Ureter (tissue), 1 donor: ENCODE measurements at regions not wholly inside any gene's neighbourhood (a gene's known extent, or its start where the extent isn't known, plus 50 kb on each side); places are given as distances from the start of the nearest gene placed in this dataset.

Experiments
- DNase-seq: peaks from one replicate; pipeline ENCODE4 v3.0.0-alpha.2; 2020; ENCODE audit warnings: low spot score
- donor health status: DM: yes; HTN: yes; CAD: no.

DNA sequence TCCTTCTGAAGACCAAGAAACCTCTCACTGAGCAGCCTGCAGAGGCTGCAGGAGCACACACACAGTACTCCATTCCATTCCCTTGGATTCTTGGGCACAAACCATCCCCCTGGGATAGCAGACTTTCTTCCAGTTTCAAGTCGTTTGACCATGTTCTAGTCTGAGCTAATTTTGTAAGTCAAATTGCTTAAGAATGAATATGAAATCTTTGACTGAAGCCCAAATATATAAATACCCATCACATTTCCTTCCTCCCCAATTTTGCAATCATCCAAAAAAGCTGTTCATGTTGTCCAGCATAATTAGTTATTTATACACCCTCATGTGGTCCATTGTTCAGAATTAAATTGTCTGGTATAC lies 231.2 kb upstream of the TPRG1 start:
- no peak for DNase-seq

DNA sequence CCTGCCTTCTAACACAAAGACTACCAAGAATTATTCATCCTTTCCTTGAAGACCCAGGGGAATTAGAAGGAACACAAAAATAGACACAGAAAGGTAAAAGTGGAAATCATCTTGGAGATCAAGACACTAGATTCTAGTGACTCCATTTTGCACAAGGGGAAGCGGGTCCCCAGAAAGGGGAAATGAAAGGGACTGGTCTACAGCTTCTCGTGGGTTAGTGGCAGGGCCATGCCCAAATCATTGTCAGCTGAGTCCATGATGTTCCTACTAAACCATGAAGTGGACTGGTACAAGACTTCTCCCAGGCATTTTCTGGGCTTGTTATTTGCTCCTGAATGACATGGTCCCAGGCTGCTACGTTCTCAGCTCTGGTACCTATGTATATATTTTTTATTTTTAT lies 230.7 kb upstream of the TPRG1 start:
- DNase-seq: no peak

DNA sequence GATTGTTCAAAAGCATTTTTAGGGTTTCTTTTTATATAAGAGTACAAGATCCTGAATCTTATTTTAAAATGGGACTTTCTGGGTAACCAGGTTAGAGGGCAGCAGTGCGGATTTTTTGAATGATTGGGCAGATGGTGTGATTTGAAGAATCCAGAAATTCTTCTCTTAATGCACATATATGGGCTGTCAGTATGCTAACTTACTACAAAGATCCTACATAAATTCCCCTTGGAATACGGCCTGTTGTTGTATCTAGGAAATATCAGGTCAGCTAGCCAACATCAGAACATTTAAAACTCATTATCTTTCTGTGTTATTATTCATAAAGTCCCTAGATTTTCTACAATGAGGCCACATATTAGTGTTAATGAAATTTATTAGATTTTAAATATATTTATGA lies 229.6 kb upstream of the TPRG1 start:
- DNase-seq: no peak

DNA sequence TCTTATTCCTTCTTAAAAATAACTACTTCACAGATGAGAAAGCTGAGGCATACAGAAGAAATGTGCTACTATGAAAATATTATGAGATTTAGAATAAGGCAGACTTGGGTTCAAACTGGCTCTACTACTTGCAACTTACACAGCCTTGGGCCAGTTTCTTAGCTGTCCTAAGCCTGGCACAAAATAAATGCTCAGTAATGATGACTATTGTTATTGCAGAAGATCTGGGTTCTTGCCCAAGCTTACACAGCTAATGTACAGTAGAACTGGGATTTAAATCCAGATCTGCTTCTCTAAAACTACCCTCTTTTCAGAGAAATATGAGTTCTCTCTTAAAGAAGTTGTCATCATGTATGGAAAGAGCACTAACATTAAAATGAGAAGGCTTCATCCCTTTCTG lies 228.2 kb upstream of the TPRG1 start:
- DNase-seq: no peak

DNA sequence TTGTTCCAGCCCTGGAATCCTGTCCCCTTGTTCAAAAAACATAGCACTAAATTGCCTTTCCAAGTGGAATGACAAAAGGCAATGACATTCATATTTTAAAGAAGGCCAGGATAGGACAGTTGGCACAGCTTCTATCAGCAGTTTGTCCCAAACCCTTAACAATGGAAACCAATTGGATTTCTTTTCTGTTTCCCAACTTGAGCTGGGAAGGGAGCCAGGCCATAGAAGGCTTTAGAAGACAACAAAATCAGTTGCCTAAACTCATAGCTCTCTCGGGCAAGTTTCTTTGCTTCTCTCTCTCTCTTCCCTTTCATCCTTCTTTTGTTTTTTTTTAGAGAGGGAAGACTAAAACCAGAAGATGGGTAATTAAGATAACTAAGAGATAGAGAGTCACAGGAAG lies 227.7 kb upstream of the TPRG1 start:
- DNase-seq: no peak

DNA sequence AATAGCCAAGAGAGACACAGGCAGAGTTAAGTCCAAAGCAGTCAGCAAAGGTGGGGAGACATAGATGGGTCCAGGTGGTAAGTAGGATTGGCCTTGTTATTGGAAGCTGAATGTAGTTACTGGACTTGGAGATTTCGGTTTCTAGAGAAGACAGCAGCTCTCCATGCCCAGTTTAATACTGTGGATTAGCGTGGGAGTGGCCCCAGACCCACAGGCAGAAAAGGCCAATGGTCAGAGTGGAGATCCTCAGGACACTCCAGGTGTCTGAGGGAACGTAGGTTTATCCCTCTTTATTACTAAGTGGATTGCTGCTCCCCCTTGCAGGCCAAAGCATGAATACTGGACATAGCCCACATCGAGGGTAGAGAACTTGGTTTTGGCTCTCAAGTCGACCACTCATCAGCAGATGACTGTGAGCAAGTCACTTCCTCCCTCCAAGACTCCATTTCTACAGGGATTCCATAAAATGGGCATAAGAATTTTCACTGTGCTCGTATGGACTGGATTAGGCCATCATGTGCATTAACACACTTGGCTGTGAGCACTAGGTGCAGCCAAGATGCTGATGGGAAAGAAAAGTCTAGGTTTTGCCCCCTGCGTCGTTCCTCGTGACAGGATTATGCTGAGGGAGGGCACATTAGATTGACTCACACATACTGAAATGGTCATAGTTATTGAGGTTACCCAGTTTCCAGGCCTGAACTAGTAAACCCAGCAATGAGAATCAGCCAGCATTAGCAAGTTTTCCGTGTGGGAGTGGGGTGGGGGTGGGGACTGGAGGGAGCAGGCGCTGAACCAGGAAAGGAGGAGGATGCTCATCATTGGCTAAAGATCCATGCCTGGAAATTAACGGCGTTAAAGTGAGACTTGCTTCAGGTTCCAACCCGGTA lies 225.2 kb upstream of the TPRG1 start:
- no peak for DNase-seq

DNA sequence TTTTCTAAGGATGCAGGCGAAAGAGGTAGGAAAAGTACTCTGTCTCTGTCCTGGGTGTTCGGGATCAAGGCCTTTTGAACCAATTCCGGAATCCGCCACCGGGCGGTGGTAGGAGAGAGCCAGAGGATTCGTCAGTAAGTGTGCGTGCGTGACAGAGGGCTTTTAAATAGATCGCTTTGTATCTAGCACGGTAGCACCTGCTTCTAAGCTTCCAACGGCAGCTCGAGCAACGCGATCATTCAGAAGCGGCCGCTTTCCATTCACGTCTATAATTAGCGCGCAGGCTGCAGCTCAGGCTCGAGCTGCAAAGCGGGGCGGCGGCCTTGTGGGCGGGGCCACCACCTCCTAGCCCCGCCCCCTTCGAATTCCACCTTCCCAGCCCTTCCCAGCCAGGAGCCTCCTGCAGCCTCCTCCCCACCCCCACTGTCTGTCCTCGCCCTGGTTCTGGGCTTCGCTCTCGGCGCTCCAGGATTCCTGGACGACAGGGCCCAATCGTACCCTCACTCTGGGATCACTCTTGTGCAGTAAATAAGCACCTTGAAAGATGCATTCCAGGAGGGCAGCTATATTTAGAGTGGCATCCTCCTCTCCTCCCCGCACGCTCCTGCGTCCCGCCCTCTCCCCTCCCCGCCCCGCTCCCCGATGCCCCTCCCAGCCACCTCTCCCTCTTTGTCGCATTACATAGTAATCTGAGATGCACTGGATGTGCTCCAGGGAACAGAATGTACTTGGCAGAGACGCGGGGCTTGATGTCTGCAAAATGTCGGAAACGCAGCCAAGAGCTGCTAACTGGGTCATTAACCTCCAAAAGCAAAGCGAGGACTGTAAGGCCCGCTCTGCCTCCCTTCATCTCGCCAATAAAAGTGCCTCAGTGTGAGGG lies 224.1 kb upstream of the TPRG1 start:
- DNase-seq: peak; percentile 96

DNA sequence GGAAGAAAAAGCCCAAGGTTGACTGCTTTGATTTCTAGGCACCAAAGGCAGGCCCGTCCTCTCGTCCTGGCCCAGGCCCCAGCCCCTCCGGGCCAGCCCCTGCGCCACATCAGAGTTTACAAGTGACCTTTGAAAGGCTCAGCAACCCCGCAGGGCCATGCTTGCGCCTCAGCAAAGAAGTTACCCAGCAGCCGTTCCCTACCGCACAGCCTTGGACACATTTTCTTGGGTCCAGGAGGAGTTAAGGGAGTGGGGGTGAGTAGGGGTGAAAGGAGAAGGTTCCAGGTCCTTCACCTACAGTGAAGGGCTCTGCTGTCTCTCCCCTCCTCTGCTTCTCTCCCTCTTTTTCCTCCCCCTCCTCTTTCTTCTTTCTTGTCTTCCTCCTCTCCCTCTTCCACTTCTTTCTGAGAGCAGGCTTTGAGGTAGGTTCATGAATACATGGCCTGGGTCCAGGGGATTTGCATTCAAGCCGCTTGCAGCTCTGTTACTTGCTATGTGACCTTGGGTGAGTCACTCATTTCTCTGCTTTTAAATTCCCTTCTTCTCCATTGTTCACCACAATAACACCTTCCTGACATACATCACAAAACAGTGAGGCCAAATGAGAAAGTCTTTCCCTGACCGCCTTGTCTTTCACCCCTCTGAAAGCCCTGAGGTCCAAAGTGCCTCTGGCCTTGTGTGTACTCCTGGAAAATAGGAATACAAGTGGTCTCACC lies 223.3 kb upstream of the TPRG1 start:
- DNase-seq: no peak

DNA sequence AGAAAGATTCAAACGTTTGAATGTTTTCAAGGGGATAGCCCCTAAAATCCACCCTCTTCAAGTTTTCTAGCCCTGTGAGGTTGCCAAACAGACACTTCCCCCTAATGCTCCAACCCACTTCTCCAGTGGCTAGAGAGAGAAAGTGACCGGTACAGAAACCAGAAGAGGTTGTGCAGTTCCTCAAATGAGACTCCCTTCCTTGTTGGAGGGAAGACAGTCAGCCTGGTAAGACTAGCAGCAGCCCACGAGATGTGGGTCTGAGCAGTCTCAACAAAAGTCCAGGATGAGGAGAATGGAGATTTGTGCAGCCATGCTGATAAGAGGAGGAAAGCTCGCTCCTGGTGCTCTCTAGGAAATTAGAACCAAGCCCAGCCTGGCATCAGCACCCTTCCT lies 222.8 kb upstream of the TPRG1 start:
- DNase-seq: no peak

DNA sequence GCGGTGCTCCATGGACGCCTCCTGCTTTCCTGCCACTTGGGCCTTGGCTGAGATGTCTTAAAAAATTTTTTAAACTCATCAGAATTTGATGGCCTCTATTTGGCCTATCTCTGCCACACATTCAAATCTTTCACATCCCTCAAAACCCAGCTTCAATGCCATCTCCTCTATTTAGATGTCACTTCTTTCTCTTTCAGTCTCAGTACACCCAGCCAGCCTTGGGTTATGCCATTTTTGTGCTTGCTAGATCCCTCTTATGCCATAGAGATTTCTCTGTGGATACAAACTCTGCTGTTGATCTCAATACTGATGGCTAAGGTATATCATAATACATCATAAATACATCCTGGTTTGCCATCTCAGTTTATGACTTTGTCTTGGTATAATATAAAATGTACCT lies 222.3 kb upstream of the TPRG1 start:
- DNase-seq: no peak

DNA sequence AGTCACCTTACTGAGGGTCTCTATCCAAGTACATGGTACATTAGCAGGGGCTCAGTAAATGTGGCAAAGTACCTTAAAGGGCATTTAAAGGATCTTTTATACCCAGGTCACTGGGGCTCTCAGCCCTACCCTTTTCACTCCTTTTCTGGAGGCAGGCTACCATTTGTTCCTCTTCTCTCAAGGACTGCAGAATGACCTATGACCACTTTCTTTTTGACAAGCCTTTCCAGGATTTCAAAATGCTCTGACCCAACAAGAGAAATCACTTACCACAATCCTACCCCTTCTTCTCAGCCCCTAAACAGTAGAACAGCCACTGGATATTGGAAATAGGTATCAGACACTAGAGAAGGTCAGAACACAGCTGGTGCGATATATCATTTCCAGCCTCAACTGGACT lies 221.8 kb upstream of the TPRG1 start:
- no peak for DNase-seq

DNA sequence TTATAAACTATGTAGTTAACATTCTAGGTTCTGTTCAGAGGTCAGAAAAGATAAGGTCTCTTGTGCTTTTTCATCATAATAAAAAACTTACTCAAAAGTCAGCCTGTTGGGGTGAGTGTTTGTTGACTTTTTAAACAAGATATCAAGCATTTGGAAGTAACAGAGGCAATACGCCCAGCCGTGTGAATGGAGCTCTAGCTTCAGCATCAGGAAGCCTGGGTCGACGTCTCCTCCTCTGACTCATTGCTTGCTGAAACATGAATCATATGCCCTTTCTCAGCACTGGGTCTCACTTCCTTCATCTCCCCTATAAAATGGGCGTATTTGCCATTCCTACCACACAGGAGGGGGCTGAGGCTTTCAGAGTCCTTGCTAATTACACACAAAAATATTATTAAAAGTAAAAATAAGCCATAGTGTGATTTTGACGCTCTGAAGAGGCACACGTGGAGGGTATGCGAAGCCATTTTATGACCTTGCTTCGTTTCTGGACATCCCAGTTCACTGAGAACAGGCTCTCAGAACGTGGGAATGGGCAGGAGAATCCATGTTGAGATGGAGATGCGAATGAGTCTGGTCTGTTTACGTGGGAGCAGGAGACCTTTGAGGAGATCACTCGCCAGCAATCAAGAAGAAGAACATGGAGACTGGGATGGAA lies 220.8 kb upstream of the TPRG1 start:
- DNase-seq: peak; percentile 90

DNA sequence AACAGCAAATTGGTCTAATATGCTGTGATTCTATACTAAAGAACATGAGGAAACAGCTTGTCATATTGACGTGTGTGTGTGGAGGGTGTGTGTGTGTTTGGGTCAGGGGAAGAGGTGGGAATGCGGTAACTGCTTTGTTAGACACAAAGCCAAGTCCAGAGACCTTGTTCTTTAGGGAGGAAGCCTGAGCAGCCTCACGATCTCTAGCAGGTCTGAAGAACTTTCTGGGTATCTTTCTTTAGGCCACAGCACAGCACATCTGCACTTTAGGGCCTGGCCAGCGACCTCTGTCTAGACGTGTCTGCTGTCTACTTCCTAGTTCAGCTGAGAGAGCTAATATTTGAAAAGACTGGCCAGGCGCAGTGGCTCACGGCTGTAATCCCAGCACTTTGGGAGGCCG lies 220.0 kb upstream of the TPRG1 start:
- no peak for DNase-seq

DNA sequence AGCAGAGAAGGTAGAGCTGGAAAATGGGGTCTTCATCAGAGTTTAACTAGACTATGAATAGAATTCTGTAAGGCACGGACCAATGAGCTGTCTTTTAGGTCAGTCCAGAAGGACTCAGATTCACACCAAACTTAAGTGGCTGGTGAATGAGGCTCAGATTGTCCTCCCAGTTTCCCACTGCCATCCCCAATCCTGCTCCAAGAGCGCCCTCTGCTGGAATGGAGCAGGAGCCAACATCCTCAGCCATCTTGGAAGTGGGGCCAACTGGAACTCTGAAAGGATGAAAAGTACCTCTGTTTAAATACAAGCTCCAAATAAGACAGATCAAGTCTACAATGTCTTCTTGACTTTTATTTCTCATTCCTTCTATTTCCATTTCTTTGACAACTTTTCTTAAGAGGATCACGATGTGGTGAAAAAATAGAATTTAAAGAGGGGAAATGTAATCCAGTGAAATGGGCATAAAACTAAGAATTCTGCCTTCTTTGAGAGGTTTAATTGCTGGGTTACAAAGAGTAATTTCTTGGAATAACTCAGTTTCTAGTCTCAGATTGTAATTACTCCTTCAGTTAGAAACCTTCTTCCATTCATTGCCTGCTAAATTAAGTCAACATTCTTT lies 217.1 kb upstream of the TPRG1 start:
- peak; percentile 89 for DNase-seq

DNA sequence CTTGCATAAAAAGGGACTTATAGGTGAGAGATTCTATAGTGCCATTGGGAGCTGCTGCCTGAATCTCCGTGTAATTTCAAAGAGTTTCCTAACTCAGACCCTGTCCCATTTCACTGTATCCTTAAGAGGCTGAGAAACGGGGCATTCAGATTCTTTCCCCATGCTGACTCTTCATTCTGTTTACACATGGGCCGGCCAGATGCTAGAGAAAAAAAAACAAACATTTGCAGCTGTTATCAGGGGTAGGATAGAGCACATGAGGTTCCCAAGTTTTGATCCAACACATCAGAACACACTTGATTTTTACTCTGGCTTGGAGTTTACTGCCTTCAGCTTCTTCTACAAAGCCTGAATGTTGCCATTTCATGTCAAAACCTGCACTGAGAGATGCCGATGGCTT lies 215.9 kb upstream of the TPRG1 start:
- DNase-seq: no peak

DNA sequence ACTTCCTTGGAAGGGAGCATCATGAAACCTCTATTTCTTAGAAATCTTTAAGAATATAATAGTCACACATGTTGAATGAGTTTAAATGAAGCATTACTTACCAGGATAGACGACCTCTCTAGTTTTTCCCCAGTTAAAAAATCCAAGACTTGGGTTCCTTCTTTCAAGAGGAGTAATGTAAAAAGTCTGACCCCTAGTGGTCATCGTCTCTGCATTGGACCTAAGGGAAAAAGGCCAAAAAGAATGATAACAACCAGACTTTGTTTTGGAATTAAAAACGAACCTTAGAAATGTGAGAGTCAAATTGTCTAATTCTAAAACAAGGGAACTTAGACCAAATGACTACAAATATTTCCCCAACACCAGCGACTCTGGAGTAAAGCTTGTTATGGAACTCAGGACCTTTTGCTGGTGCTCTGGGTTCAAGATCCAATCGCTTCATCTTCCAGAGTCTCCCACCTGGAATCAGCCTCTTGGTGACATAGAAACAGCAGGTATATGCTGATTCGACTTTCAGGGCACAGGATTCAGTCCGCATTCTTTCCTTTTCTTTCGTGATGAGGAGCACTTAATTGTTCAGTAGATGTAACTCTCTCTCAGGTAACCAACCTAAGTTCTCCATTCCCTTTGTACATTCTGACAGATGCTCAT lies 214.8 kb upstream of the TPRG1 start:
- no peak for DNase-seq

DNA sequence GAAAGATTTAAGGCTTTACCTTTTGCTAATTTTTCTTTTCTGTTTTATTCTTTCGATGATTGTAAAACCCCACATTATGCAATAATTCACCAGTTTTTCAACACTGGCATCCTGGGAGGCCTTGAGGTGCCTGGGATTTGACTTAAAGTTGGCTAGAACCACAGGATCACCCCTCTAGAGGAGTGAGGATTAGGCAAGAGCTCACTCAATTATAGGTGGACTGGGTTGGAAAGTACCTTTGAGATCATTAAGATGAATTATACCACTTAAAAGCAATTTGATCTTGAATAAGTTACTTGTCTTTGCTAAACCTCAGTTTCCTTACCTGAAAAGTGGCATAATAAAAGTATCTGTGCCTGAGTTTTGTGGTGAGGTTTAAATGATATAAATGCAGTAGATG lies 212.8 kb upstream of the TPRG1 start:
- no peak for DNase-seq

DNA sequence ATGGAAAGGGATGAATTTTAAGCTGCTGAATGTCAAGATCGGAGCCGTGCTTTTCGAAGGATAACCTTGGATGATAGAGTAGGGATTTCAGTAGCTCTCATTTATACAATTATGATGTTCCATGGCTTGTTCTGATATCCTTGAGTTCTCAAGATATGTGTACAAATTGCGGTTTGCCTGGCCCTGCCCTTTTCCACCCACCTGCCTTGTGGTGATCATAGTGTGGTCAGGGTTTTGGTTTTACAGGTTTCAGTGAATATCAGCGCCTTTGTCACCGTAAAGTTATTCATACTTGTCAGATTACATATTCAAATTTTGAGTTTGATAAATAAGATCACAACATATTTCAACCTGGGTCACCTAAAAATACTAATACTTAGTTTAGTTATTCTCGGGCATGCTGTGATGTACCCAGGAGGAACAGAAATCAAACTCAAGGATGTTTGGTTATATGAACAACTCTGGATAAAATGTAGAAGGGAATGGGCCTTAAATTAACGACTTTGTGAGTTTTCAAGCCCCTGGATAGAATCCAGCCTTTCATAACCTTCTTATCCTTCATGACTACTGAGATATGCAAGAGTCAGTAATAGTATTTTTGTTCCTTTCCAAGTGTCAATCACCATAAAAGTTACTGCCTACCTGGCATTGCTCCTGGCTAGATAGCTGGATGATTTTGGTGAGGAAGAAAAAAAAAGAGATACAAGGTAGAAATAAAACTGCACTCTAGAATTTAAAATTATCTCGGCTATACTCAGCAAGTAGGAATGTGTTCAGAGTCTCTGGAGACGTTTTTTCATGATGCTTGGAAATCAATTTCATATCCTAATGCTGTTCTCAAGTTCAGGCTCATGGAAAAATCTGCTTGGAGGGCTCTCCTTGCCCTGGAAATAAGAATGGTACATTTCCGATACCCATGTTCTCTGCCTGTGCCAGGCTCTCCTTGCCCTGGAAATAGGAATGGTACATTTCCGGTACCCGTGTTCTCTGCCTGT lies 209.2 kb upstream of the TPRG1 start:
- no peak for DNase-seq

DNA sequence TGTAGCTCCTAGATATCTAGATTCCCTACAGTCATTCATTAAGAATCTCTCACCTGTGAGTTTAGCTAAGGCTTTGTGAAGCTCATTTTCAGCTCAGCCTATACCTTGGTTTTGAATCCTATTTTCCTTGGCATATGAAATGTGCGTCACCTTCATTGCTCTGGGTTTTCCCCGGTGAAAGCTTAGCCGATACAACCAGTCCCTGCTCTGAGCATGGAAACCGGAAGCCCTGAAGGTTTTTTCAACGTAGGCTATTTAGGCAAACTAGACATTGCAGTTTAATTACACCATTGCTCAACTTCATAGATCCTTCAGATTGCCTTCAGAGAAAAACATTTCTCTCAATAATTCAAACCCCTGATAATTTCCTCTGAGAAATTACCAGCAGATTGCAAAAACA lies 206.8 kb upstream of the TPRG1 start:
- no peak for DNase-seq

DNA sequence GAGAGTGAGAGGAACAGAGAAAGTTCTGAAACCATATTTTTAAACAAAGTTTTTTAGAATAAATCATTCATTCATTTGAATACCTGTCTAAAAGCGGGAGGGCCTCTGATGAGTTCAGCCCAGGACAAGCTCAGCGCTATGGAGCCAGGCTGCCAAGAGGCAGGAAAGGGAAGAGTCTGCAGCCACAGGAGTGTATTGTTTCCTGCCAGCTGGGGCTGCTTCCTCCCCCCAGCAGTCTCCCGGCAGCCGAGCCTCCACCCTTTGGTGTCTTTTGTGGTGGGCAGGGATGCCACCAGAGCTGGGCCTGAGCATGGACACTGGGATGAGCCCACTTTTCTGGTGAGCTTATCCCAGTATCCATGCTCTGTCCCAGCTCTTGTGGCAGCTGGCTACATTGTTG lies 199.5 kb upstream of the TPRG1 start:
- no peak for DNase-seq
